Chondrocyte (in vitro differentiated cells): ENCODE measurements at regions not wholly inside any gene's neighbourhood (a gene's known extent, or its start where the extent isn't known, plus 50 kb on each side); places are given as distances from the start of the nearest gene placed in this dataset.

Experiments
- DNase-seq: peaks from one replicate; pipeline ENCODE4 v3.0.0; 2021; ENCODE audit warnings: mixed read lengths, low spot score
- H3K27ac Mint-ChIP-seq: one replicate; pipeline ENCODE4 v1.8.0; 2021; ENCODE audit warnings: mild to moderate bottlenecking, moderate library complexity, mixed read lengths; ENCODE audit not compliant: unreplicated experiment
- H3K27me3 Mint-ChIP-seq: 2 replicates; pipeline ENCODE4 v1.8.0; 2021; ENCODE audit warnings: low read depth, mixed read lengths
- H3K36me3 Mint-ChIP-seq: 2 replicates; pipeline ENCODE4 v1.8.0; 2021; ENCODE audit warnings: low read depth, mixed read lengths
- H3K4me1 Mint-ChIP-seq: 2 replicates; pipeline ENCODE4 v1.8.0; 2021; ENCODE audit warnings: low read depth, mild to moderate bottlenecking, mixed read lengths
- H3K4me3 Mint-ChIP-seq: one replicate; pipeline ENCODE4 v1.8.0; 2021; ENCODE audit warnings: mild to moderate bottlenecking, moderate library complexity, mixed read lengths; ENCODE audit not compliant: unreplicated experiment
- H3K9me3 Mint-ChIP-seq: 2 replicates; pipeline ENCODE4 v1.8.0; 2021; ENCODE audit warnings: low read depth, mixed read lengths
- CTCF ChIP-seq: fragments of 200-600 bp; sonication (generic); IDR thresholded peaks from 2 replicates; pipeline ENCODE4 v1.5.0; 2021; ENCODE audit warnings: antibody characterized with exemption, mild to moderate bottlenecking, moderate library complexity

- DNase-seq = no peak
- peaks cover 8% of the 10 kb centered on the region for H3K27me3 Mint-ChIP-seq
- no peaks in the 10 kb centered on the region for H3K36me3 Mint-ChIP-seq
- no peak for TF ChIP-seq CTCF
- peaks cover 11% of the 10 kb centered on the region for H3K4me1 Mint-ChIP-seq
- no peak overlapping the region for H3K27ac Mint-ChIP-seq
- no peak overlapping the region for H3K4me3 Mint-ChIP-seq
- H3K9me3 Mint-ChIP-seq = no peaks in the 10 kb centered on the region
Measured at GRCh38 chr19:33890569-33890968, 93.9 kb downstream of the KCTD15 start.

- no peak for DNase-seq
- no peaks in the 10 kb centered on the region for H3K36me3 Mint-ChIP-seq
- H3K27me3 Mint-ChIP-seq = peaks cover 8% of the 10 kb centered on the region
- H3K4me1 Mint-ChIP-seq = peaks cover 11% of the 10 kb centered on the region
- H3K27ac Mint-ChIP-seq = no peak overlapping the region
- no peaks in the 10 kb centered on the region for H3K9me3 Mint-ChIP-seq
- H3K4me3 Mint-ChIP-seq = no peak overlapping the region
- no peak for TF ChIP-seq CTCF
Measured at GRCh38 chr19:33891773-33892172, 95.1 kb downstream of the KCTD15 start.

- Mint-ChIP-seq H3K27ac (no peak overlapping the region), H3K36me3 (peaks cover 12% of the 10 kb centered on the region), H3K4me3 (no peak overlapping the region), H3K27me3 (peaks cover 8% of the 10 kb centered on the region), H3K9me3 (peaks cover 15% of the 10 kb centered on the region), H3K4me1 (no peaks in the 10 kb centered on the region)
- DNase-seq = no peak
- no peak for TF ChIP-seq CTCF
Measured at GRCh38 chr19:33894787-33895186, 98.1 kb downstream of the KCTD15 start.

GRCh38 chr19:33895366-33895765, 98.7 kb downstream of the KCTD15 start:
- no peak for TF ChIP-seq CTCF
- DNase-seq = no peak
- Mint-ChIP-seq H3K4me1 (no peaks in the 10 kb centered on the region), H3K9me3 (peaks cover 15% of the 10 kb centered on the region), H3K27ac (no peak overlapping the region), H3K27me3 (peaks cover 8% of the 10 kb centered on the region), H3K36me3 (peaks cover 12% of the 10 kb centered on the region), H3K4me3 (no peak overlapping the region)

GRCh38 chr19:33898062-33898677, 101.5 kb downstream of the KCTD15 start:
- no peak overlapping the region for H3K4me3 Mint-ChIP-seq
- H3K27ac Mint-ChIP-seq = no peak overlapping the region
- TF ChIP-seq CTCF = no peak
- H3K4me1 Mint-ChIP-seq = no peaks in the 10 kb centered on the region
- H3K27me3 Mint-ChIP-seq = peaks cover 8% of the 10 kb centered on the region
- no peak for DNase-seq
- H3K36me3 Mint-ChIP-seq = peaks cover 12% of the 10 kb centered on the region
- H3K9me3 Mint-ChIP-seq = peaks cover 15% of the 10 kb centered on the region
